HFF-Myc (cell line): ENCODE measurements at regions not wholly inside any gene's neighbourhood (a gene's known extent, or its start where the extent isn't known, plus 50 kb on each side); places are given as distances from the start of the nearest gene placed in this dataset.

ENCODE experiments used
- DNase-seq: peaks from one replicate; pipeline ENCODE4 v3.0.0-alpha.2; 2011; ENCODE audit warnings: low read depth; ENCODE audit errors: extremely low read depth
- H3K4me3 ChIP-seq: replicated peaks from 2 replicates; pipeline ENCODE4 v1.5.1; 2011; ENCODE audit warnings: low read depth, mild to moderate bottlenecking, control low read depth, low read length
- TF ChIP-seq, protein P1 (sequence below): IDR thresholded peaks from 2 replicates; pipeline ENCODE4 v1.5.1; 2012; ENCODE audit warnings: mild to moderate bottlenecking, low read depth, low read length, control low read depth; ENCODE audit errors: missing control alignments

DNA sequence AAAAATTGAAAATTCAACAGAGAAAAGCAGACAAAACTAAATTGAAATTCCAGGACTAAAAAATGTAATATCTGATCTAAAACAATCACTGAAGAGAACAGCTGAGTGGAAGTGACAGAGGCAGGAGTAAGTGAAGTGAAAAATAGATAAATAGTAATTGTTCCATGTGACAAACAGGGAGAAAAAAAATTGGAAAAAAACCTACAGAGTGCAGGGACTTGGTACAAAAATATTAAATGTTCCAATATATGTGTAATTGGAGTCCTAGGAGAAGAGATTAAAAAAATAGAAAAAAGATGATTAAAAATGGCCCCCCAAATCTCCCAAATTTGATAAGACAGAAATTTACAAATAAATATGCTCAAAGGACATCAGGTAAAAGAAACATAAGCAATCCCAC, 63.4 kb upstream of the NAMPT start:
- TF ChIP-seq, protein P1, sequence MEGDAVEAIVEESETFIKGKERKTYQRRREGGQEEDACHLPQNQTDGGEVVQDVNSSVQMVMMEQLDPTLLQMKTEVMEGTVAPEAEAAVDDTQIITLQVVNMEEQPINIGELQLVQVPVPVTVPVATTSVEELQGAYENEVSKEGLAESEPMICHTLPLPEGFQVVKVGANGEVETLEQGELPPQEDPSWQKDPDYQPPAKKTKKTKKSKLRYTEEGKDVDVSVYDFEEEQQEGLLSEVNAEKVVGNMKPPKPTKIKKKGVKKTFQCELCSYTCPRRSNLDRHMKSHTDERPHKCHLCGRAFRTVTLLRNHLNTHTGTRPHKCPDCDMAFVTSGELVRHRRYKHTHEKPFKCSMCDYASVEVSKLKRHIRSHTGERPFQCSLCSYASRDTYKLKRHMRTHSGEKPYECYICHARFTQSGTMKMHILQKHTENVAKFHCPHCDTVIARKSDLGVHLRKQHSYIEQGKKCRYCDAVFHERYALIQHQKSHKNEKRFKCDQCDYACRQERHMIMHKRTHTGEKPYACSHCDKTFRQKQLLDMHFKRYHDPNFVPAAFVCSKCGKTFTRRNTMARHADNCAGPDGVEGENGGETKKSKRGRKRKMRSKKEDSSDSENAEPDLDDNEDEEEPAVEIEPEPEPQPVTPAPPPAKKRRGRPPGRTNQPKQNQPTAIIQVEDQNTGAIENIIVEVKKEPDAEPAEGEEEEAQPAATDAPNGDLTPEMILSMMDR, result no peak
- DNase-seq, result no peak
- H3K4me3 ChIP-seq, result no peak overlapping the region

DNA sequence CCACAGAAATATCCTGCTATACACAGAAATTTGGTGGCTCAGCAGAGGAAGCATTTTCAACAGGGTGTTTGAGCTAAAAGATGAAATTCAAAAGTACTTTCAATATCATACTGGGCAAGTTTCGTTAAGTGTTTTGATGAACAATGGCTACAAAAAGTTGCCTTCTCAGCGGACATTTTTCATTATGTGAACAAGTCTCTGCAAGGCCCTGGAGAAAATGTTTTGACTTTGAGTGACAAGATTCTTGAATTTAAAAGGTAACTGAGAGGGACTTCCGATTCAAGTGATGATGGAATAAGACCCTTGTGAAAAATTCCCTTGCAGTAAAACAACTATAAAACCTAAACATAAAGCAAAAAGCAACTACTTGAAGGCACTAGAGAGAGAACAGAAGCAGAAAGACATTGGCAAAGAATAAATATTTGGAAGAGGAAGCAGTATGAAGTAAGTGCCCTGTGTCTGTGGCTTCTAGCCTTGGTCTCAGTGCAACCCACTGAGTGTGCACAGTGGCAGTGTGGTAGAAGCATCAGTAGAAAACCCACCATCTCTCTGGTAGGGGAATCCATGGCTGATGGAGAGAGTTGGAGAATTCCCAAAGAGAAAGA, 62.5 kb upstream of the NAMPT start:
- TF ChIP-seq, protein P1, result no peak
- no peak overlapping the region for H3K4me3 ChIP-seq
- DNase-seq, result no peak

DNA sequence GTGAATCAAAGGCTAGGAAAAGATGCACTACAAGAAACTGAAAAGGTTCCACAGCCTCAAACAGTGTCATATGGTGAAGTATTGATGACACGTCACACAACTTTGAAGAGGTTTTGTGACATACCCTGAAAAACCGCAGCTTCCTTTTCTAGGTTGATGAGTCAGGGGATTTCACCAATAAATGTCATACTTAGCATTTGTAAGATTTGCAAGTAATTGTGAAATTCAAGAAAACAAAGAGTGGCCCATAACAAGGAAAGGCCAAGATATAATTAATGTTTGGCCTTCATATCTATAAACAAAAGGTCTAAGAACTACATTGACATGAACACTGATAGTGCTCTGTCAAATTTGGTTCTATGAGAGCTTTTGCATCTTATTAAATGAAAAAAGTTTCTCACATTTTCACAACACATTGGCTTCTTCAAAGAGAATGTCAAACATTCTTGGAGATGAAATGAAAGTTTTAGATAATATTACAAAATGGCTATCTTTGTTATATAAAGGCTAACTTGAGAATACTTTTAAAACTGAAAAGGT, 62.0 kb upstream of the NAMPT start:
- DNase-seq, result peak; percentile 85
- TF ChIP-seq, protein P1, result no peak
- no peak overlapping the region for H3K4me3 ChIP-seq

DNA sequence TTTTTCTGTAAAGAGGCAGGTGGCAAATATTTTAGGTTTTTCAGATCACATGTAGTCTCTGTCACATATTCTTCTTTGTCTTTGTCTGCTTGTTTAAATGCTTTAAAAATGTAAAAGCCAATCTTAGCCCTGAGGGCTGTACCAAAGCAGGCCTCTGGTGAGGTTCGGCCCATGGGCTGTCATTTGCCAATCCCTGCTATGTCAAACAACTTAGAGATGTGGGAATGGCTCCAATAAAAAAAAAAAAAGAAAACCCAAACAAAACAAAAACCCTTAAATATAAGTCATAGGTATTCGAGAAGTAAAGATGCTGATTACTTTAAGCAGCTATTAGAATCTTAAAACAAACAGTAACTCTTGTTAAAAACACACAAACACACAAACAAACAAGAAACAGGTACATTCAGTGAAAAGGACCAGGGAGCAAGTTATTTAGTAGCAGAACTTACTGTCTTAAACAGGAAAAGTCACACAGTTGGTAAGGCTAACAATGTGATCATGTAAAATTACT, 61.4 kb upstream of the NAMPT start:
- TF ChIP-seq, protein P1, result no peak
- DNase-seq, result no peak
- no peak overlapping the region for H3K4me3 ChIP-seq

DNA sequence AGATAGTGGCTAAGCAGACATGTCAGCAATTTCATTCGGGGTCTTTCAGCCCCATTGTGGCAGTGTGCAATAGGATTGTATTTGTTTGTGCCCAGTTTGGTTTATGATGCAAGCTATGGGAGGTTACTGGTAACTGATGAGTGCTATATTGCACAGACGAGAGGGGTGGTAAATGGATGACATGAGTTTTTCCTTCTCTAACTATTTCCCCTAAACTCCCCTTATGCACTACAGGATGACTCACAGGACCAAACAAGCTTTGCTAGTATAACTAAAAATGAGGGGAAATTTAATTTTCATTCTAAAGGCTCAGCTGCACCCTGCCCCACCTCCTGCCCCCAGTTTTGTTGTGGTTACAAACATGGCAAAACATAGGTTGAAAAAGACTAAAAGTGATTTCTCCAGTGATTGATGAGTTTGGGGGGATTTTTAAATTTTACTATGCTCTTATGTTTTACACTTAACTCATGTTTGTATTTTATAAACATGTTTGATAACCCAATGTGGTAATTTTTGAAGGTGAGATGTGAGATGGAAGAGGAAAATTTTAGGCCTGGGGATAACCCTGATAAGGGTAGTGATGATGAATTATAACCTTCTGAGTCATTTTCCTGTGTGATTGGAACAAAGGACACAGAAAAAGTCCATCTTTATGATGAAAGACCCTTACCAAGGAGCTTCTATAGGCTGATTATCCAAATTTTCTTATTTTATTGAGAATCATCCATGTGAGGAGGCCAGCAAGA, 60.8 kb upstream of the NAMPT start:
- TF ChIP-seq, protein P1, result no peak
- DNase-seq, result no peak
- no peak overlapping the region for H3K4me3 ChIP-seq

DNA sequence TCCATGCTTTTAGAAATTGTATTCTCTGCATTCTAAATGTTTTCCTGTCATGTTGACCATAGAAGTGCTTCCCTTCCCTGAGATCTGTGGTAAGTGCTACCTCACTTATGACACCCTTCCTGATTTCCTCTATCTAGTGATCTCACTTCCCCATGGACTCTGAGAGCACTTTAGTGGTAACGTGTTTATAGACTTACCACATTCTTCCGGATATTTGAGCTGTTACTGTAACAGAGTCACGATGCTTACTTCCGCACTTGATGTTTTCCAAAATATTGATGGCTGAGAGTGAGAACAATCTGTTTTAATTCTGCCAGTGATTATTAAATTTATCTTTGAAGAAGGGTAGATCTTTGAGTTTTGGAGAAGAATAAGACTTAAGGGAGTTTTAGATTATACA, 60.1 kb upstream of the NAMPT start:
- no peak overlapping the region for H3K4me3 ChIP-seq
- DNase-seq, result no peak
- TF ChIP-seq, protein P1, result no peak
